Osteocyte (in vitro differentiated cells): ENCODE measurements at regions not wholly inside any gene's neighbourhood (a gene's known extent, or its start where the extent isn't known, plus 50 kb on each side); places are given as distances from the start of the nearest gene placed in this dataset.

Source experiments
- DNase-seq: peaks from one replicate; pipeline ENCODE4 v3.0.0; 2021; ENCODE audit warnings: mixed read lengths; ENCODE audit not compliant: unreplicated experiment; ENCODE audit errors: extremely low spot score
- H3K27ac Mint-ChIP-seq: one replicate; pipeline ENCODE4 v1.8.0; 2021; ENCODE audit warnings: mild to moderate bottlenecking, mixed read lengths; ENCODE audit not compliant: unreplicated experiment
- H3K27me3 Mint-ChIP-seq: one replicate; pipeline ENCODE4 v1.8.0; 2021; ENCODE audit warnings: mixed read lengths; ENCODE audit not compliant: unreplicated experiment
- H3K36me3 Mint-ChIP-seq: one replicate; pipeline ENCODE4 v1.8.0; 2021; ENCODE audit warnings: mixed read lengths; ENCODE audit not compliant: unreplicated experiment
- H3K4me1 Mint-ChIP-seq: one replicate; pipeline ENCODE4 v1.8.0; 2021; ENCODE audit warnings: mixed read lengths; ENCODE audit not compliant: unreplicated experiment
- H3K4me3 Mint-ChIP-seq: one replicate; pipeline ENCODE4 v1.8.0; 2021; ENCODE audit warnings: mild to moderate bottlenecking, moderate library complexity, mixed read lengths; ENCODE audit not compliant: unreplicated experiment
- H3K9me3 Mint-ChIP-seq: one replicate; pipeline ENCODE4 v1.8.0; 2021; ENCODE audit warnings: mixed read lengths; ENCODE audit not compliant: unreplicated experiment
- CTCF ChIP-seq: fragments of 200-600 bp; sonication (generic); IDR thresholded peaks from 2 replicates; pipeline ENCODE4 v1.5.0; 2021; ENCODE audit warnings: antibody characterized with exemption, mild to moderate bottlenecking, moderate library complexity

- H3K4me3 Mint-ChIP-seq, result no peak overlapping the region
- H3K9me3 Mint-ChIP-seq, result no peaks in the 10 kb centered on the region
Measured at GRCh38 chr3:146892041-146892440, 286.9 kb upstream of the PLSCR5 start.

GRCh38 chr3:146889626-146890025, 284.5 kb upstream of the PLSCR5 start:
- DNase-seq, result no peak
- no peaks in the 10 kb centered on the region for H3K9me3 Mint-ChIP-seq
- no peak for TF ChIP-seq CTCF
- no peak overlapping the region for H3K4me3 Mint-ChIP-seq
- no peaks in the 10 kb centered on the region for H3K36me3 Mint-ChIP-seq
- no peaks in the 10 kb centered on the region for H3K27me3 Mint-ChIP-seq
- no peak overlapping the region for H3K27ac Mint-ChIP-seq
- H3K4me1 Mint-ChIP-seq, result peaks cover 11% of the 10 kb centered on the region

More at GRCh38 chr3:146892041-146892440, 286.9 kb upstream of the PLSCR5 start:
- H3K27ac Mint-ChIP-seq, result no peak overlapping the region
- TF ChIP-seq CTCF, result no peak
- H3K4me1 Mint-ChIP-seq, result peaks cover 26% of the 10 kb centered on the region
- no peaks in the 10 kb centered on the region for H3K27me3 Mint-ChIP-seq
- H3K36me3 Mint-ChIP-seq, result no peaks in the 10 kb centered on the region
- DNase-seq, result no peak

- H3K27me3 Mint-ChIP-seq, result no peaks in the 10 kb centered on the region
- H3K9me3 Mint-ChIP-seq, result no peaks in the 10 kb centered on the region
- peaks cover 1% of the 10 kb centered on the region for H3K4me1 Mint-ChIP-seq
- no peaks in the 10 kb centered on the region for H3K36me3 Mint-ChIP-seq
- TF ChIP-seq CTCF, result no peak
- no peak overlapping the region for H3K27ac Mint-ChIP-seq
- no peak overlapping the region for H3K4me3 Mint-ChIP-seq
- no peak for DNase-seq
Measured at GRCh38 chr3:146888176-146888575, 283.0 kb upstream of the PLSCR5 start.

- Mint-ChIP-seq H3K4me3 (no peak overlapping the region), H3K4me1 (no peaks in the 10 kb centered on the region), H3K9me3 (no peaks in the 10 kb centered on the region), H3K27ac (no peak overlapping the region), H3K36me3 (no peaks in the 10 kb centered on the region), H3K27me3 (no peaks in the 10 kb centered on the region)
- no peak for DNase-seq
- TF ChIP-seq CTCF, result no peak
Measured at GRCh38 chr3:146884721-146885120, 279.6 kb upstream of the PLSCR5 start.

GRCh38 chr3:146884296-146884695, 279.1 kb upstream of the PLSCR5 start:
- DNase-seq, result no peak
- Mint-ChIP-seq H3K27me3 (no peaks in the 10 kb centered on the region), H3K4me3 (no peak overlapping the region), H3K4me1 (no peaks in the 10 kb centered on the region), H3K36me3 (no peaks in the 10 kb centered on the region), H3K9me3 (no peaks in the 10 kb centered on the region), H3K27ac (no peak overlapping the region)
- TF ChIP-seq CTCF, result no peak
